Erythroblast (primary cell): ENCODE measurements at regions not wholly inside any gene's neighbourhood (a gene's known extent, or its start where the extent isn't known, plus 50 kb on each side); places are given as distances from the start of the nearest gene placed in this dataset.

Experiments
- GATA1 ChIP-seq: IDR thresholded peaks from 2 replicates; pipeline ENCODE4 v1.6.1; 2011; ENCODE audit warnings: low read depth, mild to moderate bottlenecking, control low read depth, low read length, moderate library complexity
- POLR2A ChIP-seq: IDR thresholded peaks from 2 replicates; pipeline ENCODE4 v1.6.1; 2011; ENCODE audit warnings: mild to moderate bottlenecking, low read length

- TF ChIP-seq POLR2A (no peak), GATA1 (no peak)
These were observed 294.7 kb downstream of the KIF2B start for GRCh38 chr17:54117452-54117851.
